IMR-90 (cell line): ENCODE measurements at regions not wholly inside any gene's neighbourhood (a gene's known extent, or its start where the extent isn't known, plus 50 kb on each side); places are given as distances from the start of the nearest gene placed in this dataset.

Experiments
- ATAC-seq: fragments of 200-7000 bp; cut with Tn5 transposase; 2 replicates; pipeline ENCODE4 v1.9.1; 2020; ENCODE audit warnings: low read depth, mild to moderate bottlenecking, moderate library complexity
- BruUV-seq: library from RNA; stranded (reverse); fragments of 400-500 nt; replicated peaks from 2 replicates; lab custom pipeline; 2021; lab: Mats Ljungman, UMichigan
- CTCF ChIA-PET: fragments of 300-600 bp; formaldehyde crosslinking; extraction: SDS; loops from one replicate; lab custom pipeline; 2021; ENCODE audit warnings: antibody characterized with exemption; lab: Yijun Ruan, JAX
- POLR2A ChIA-PET: fragments of 300-600 bp; sonication (Branson Sonifier 250); formaldehyde crosslinking; loops from one replicate; lab custom pipeline; 2022; ENCODE audit warnings: antibody characterized with exemption; ENCODE audit not compliant: unreplicated experiment; lab: Charles Lee
- DNase-seq: peaks from one replicate; pipeline ENCODE4 v3.0.0; 2013
- H2AFZ ChIP-seq: replicated peaks from 2 replicates; pipeline ENCODE3; 2013; ENCODE audit warnings: low read length, mild to moderate bottlenecking; ENCODE audit not compliant: poor library complexity
- H2AK5ac ChIP-seq: 2 replicates; pipeline ENCODE4 v1.6.1; 2013; ENCODE audit warnings: low read depth, low read length, inconsistent platforms
- H2AK9ac ChIP-seq: replicated peaks from 2 replicates; pipeline ENCODE3; 2013; ENCODE audit warnings: mild to moderate bottlenecking, low read depth, low read length, moderate library complexity; ENCODE audit not compliant: poor library complexity
- H2BK120ac ChIP-seq: 2 replicates; pipeline ENCODE4 v1.6.1; 2013; ENCODE audit warnings: low read depth, low read length, inconsistent platforms
- H2BK15ac ChIP-seq: 3 replicates; pipeline ENCODE4 v1.6.1; 2013; ENCODE audit warnings: low read depth, low read length, inconsistent platforms
- H2BK20ac ChIP-seq: 2 replicates; pipeline ENCODE4 v1.6.1; 2013; ENCODE audit warnings: low read depth, mild to moderate bottlenecking, inconsistent platforms, low read length, moderate library complexity
- H2BK5ac ChIP-seq: 2 replicates; pipeline ENCODE4 v1.6.1; 2013; ENCODE audit warnings: mild to moderate bottlenecking, low read depth, low read length, inconsistent platforms; ENCODE audit not compliant: poor library complexity, severe bottlenecking
- H3K14ac ChIP-seq: replicated peaks from 2 replicates; pipeline ENCODE4 v1.6.1; 2013; ENCODE audit warnings: low read depth, low read length, inconsistent platforms
- H3K18ac ChIP-seq: 2 replicates; pipeline ENCODE4 v1.6.1; 2013; ENCODE audit warnings: low read depth, low read length, control low read depth
- H3K23ac ChIP-seq: 2 replicates; pipeline ENCODE4 v1.6.1; 2013; ENCODE audit warnings: low read depth, low read length, inconsistent platforms
- H3K27ac ChIP-seq: 2 replicates; pipeline ENCODE4 v1.5.1; 2013; ENCODE audit warnings: mild to moderate bottlenecking, control low read depth, low read length; ENCODE audit not compliant: insufficient read depth
- H3K27me3 ChIP-seq: 2 replicates; pipeline ENCODE4 v1.6.1; 2013; ENCODE audit warnings: low read length; ENCODE audit not compliant: control insufficient read depth, insufficient read depth
- H3K36me3 ChIP-seq: 2 replicates; pipeline ENCODE4 v1.6.1; 2013; ENCODE audit warnings: low read length, mixed read lengths; ENCODE audit not compliant: control insufficient read depth, insufficient read depth
- H3K4ac ChIP-seq: 2 replicates; pipeline ENCODE4 v1.6.1; 2013; ENCODE audit warnings: low read depth, low read length, inconsistent platforms
- H3K4me1 ChIP-seq: 2 replicates; pipeline ENCODE4 v1.6.1; 2013; ENCODE audit warnings: low read length, mixed read lengths; ENCODE audit not compliant: control insufficient read depth, insufficient read depth
- H3K4me2 ChIP-seq: 2 replicates; pipeline ENCODE4 v1.6.1; 2013; ENCODE audit warnings: low read depth, mild to moderate bottlenecking, control low read depth, low read length, moderate library complexity
- H3K4me3 ChIP-seq: 2 replicates; pipeline ENCODE4 v1.5.1; 2013; ENCODE audit warnings: low read depth, mild to moderate bottlenecking, control low read depth, low read length, moderate library complexity; ENCODE audit not compliant: insufficient read depth
- H3K56ac ChIP-seq: 2 replicates; pipeline ENCODE4 v1.6.1; 2013; ENCODE audit warnings: low read length, inconsistent platforms; ENCODE audit not compliant: insufficient read depth; ENCODE audit errors: extremely low read depth
- H3K79me1 ChIP-seq, 2 experiments: 2 replicates each; pipeline ENCODE4 v1.6.1; 2013; ENCODE audit warnings: low read length in 2 of 2, inconsistent platforms in 1 of 2, low read depth in 1 of 2
- H3K9ac ChIP-seq: 2 replicates; pipeline ENCODE4 v1.6.1; 2013; ENCODE audit warnings: low read depth, low read length, control low read depth
- H3K9me1 ChIP-seq: 2 replicates; pipeline ENCODE4 v1.6.1; 2013; ENCODE audit warnings: low read length, inconsistent platforms; ENCODE audit not compliant: insufficient read depth
- H3K9me3 ChIP-seq: 2 replicates; pipeline ENCODE4 v1.6.1; 2013; ENCODE audit warnings: low read length; ENCODE audit not compliant: control insufficient read depth, insufficient read depth
- H4K20me1 ChIP-seq: 2 replicates; pipeline ENCODE4 v1.6.1; 2013; ENCODE audit warnings: low read length, inconsistent platforms; ENCODE audit not compliant: insufficient read depth
- H4K5ac ChIP-seq: 2 replicates; pipeline ENCODE4 v1.6.1; 2013; ENCODE audit warnings: mild to moderate bottlenecking, low read depth, low read length, control low read depth
- H4K8ac ChIP-seq, 2 experiments: 2 replicates each; pipeline ENCODE4 v1.6.1; 2013; ENCODE audit warnings: low read depth in 2 of 2, low read length in 2 of 2, control low read depth in 1 of 2, inconsistent platforms in 1 of 2
- H4K91ac ChIP-seq: 2 replicates; pipeline ENCODE4 v1.6.1; 2013; ENCODE audit warnings: low read depth, low read length, inconsistent platforms; ENCODE audit not compliant: insufficient read depth
- BHLHE40 ChIP-seq: fragments of 150-350 bp; IDR thresholded peaks from 2 replicates; pipeline ENCODE4 v1.6.1; 2016; ENCODE audit warnings: mild to moderate bottlenecking, low read depth, low read length
- CEBPB ChIP-seq: IDR thresholded peaks from 2 replicates; pipeline ENCODE4 v1.6.1; 2012; ENCODE audit warnings: low read depth, low read length, improper control_type of control experiment
- CHD1 ChIP-seq: IDR thresholded peaks from 2 replicates; pipeline ENCODE4 v1.6.1; 2012; ENCODE audit warnings: low read depth, low read length, improper control_type of control experiment
- CTCF ChIP-seq: conservative IDR thresholded peaks from 2 replicates; pipeline ENCODE4 v1.5.1; 2012; ENCODE audit warnings: mild to moderate bottlenecking, low read depth, low read length, improper control_type of control experiment
- ELK1 ChIP-seq: fragments of 150-350 bp; IDR thresholded peaks from 2 replicates; pipeline ENCODE4 v1.6.1; 2016; ENCODE audit warnings: low read depth, mild to moderate bottlenecking, low read length, moderate library complexity, borderline replicate concordance
- FOS ChIP-seq: fragments of 150-350 bp; IDR thresholded peaks from 2 replicates; pipeline ENCODE4 v1.6.1; 2016; ENCODE audit warnings: low read depth, low read length
- MAFK ChIP-seq: IDR thresholded peaks from 2 replicates; pipeline ENCODE4 v1.6.1; 2012; ENCODE audit warnings: low read depth, low read length, improper control_type of control experiment
- MAZ ChIP-seq: IDR thresholded peaks from 2 replicates; pipeline ENCODE4 v1.6.1; 2012; ENCODE audit warnings: low read depth, mild to moderate bottlenecking, low read length, improper control_type of control experiment, moderate library complexity, borderline replicate concordance
- MXI1 ChIP-seq: IDR thresholded peaks from 2 replicates; pipeline ENCODE4 v1.6.1; 2012; ENCODE audit warnings: low read depth, mild to moderate bottlenecking, low read length, moderate library complexity, borderline replicate concordance
- NFE2L2 ChIP-seq: fragments of 150-350 bp; IDR thresholded peaks from 2 replicates; pipeline ENCODE4 v1.6.1; 2016; ENCODE audit warnings: low read depth, mild to moderate bottlenecking, low read length
- POLR2A ChIP-seq: IDR thresholded peaks from 2 replicates; pipeline ENCODE4 v1.6.1; 2012; ENCODE audit warnings: mild to moderate bottlenecking, low read depth, low read length
- RAD21 ChIP-seq: IDR thresholded peaks from 2 replicates; pipeline ENCODE4 v1.6.1; 2012; ENCODE audit warnings: low read length, improper control_type of control experiment
- RCOR1 ChIP-seq: IDR thresholded peaks from 2 replicates; pipeline ENCODE4 v1.6.1; 2012; ENCODE audit warnings: mild to moderate bottlenecking, low read length, improper control_type of control experiment; ENCODE audit not compliant: insufficient replicate concordance
- RFX5 ChIP-seq: IDR thresholded peaks from 2 replicates; pipeline ENCODE4 v1.8.0; 2012; ENCODE audit warnings: low read depth, mild to moderate bottlenecking, low read length, moderate library complexity
- SMC3 ChIP-seq: fragments of 150-350 bp; IDR thresholded peaks from 2 replicates; pipeline ENCODE4 v1.6.1; 2016; ENCODE audit warnings: low read depth, mild to moderate bottlenecking, antibody characterized with exemption, low read length, moderate library complexity
- USF2 ChIP-seq: fragments of 150-350 bp; IDR thresholded peaks from 2 replicates; pipeline ENCODE4 v1.6.1; 2017; ENCODE audit warnings: mild to moderate bottlenecking, antibody characterized with exemption, low read length, low read depth
- WGBS, 2 experiments: methylation state at CpG; one replicate each; pipeline versions ENCODE4 v1.1.5 to v1.1.7; 2013; ENCODE audit warnings: missing lambda C conversion rate in 2 of 2; ENCODE audit not compliant: insufficient read length in 1 of 2; ENCODE audit errors: extremely low coverage in 2 of 2; 5-methylcytosine and 5-hydroxymethylcytosine counted together
- dilution Hi-C: fragments of 300-500 bp; cut with HindIII; formaldehyde crosslinking; loops from one replicate; pipeline ENCODE4 v1.14.3; 2018; ENCODE audit warnings: low sequenced_read_pairs; ENCODE audit not compliant: unreplicated experiment
- in situ Hi-C: fragments of 300-500 bp; cut with MboI; formaldehyde crosslinking; loops from 3 replicates; pipeline ENCODE4 v1.14.3; 2019; ENCODE audit warnings: low sequenced_read_pairs, inconsistent platforms, mixed read lengths
- intact Hi-C: fragments of 100-400 bp; cut with micrococcal nuclease; formaldehyde crosslinking; loops from 2 replicates; pipeline ENCODE4 v1.10.0; 2022

- Histone ChIP-seq H4K20me1 (no peaks in the 10 kb centered on the region), H3K4me3 (no peak overlapping the region), H2BK15ac (no peak overlapping the region), H2AK9ac (no peak overlapping the region), H3K9me1 (no peaks in the 10 kb centered on the region), H3K4ac (no peak overlapping the region), H2AFZ (no peak overlapping the region), H3K79me1 (no peaks in the 10 kb centered on the region), H2BK20ac (no peak overlapping the region), H4K91ac (no peak overlapping the region), H3K36me3 (no peaks in the 10 kb centered on the region), H3K4me2 (no peak overlapping the region), H3K23ac (no peak overlapping the region), H2AK5ac (no peak overlapping the region), H3K14ac (no peak overlapping the region), H2BK120ac (no peak overlapping the region), H3K4me1 (no peaks in the 10 kb centered on the region), H3K27me3 (no peaks in the 10 kb centered on the region), H2BK5ac (no peak overlapping the region), H4K5ac (no peak overlapping the region), H3K9ac (no peak overlapping the region), H3K18ac (no peak overlapping the region), H4K8ac (no peak overlapping the region), H3K56ac (no peak overlapping the region), H3K9me3 (peaks cover 17% of the 10 kb centered on the region), H3K27ac (no peak overlapping the region)
- intact Hi-C loops (no loop called here), dilution Hi-C loops (no loop called here), in situ Hi-C loops (no loop called here)
- WGBS, 2 experiments = 100% methylated on average over 1 of the region's 8 CpGs; no CpG with 5 or more reads in 1 of the 2 experiments
- BruUV-seq = no TSS peak
- TF ChIP-seq RAD21 (no peak), MXI1 (no peak), SMC3 (no peak), POLR2A (no peak), MAZ (no peak), FOS (no peak), CEBPB (no peak), RFX5 (no peak), CHD1 (no peak), MAFK (no peak), USF2 (no peak), RCOR1 (no peak), NFE2L2 (no peak), ELK1 (no peak), CTCF (no peak), BHLHE40 (no peak)
- ATAC-seq (no peak), DNase-seq (no peak)
- POLR2A ChIA-PET = no interaction called here
- CTCF ChIA-PET = no interaction called here
Observed at GRCh38 chr16:76768948-76769347, 422.0 kb upstream of the MON1B start.
